Endothelial cell of umbilical vein (primary cell): ENCODE measurements at regions not wholly inside any gene's neighbourhood (a gene's known extent, or its start where the extent isn't known, plus 50 kb on each side); places are given as distances from the start of the nearest gene placed in this dataset.

Source experiments
- BruUV-seq: library from RNA; stranded (reverse); fragments of 400-500 nt; replicated peaks from 2 replicates; lab custom pipeline; 2021; lab: Mats Ljungman, UMichigan
- CTCF ChIA-PET: fragments of 300-600, 350-600 bp; sonication (Branson Sonifier 250); formaldehyde crosslinking; loops from one replicate; lab custom pipeline; 2021; ENCODE audit warnings: antibody characterized with exemption, inconsistent platforms; lab: Charles Lee
- POLR2A ChIA-PET: fragments of 300-600, 350-600 bp; sonication (Branson Sonifier 250); formaldehyde crosslinking; loops from one replicate; lab custom pipeline; 2021; ENCODE audit warnings: antibody characterized with exemption, inconsistent platforms; lab: Charles Lee
- DNase-seq: peaks from one replicate; pipeline ENCODE4 v3.0.0-alpha.2; 2011; ENCODE audit warnings: low read depth, low spot score
- FAIRE-seq: peaks from 2 replicates; lab custom pipeline; 2011; peaks lifted over from hg19 to GRCh38; lab: Jason Lieb, UNC
- H2AFZ ChIP-seq: 2 replicates; pipeline ENCODE4 v1.6.0; 2012; ENCODE audit warnings: low read depth, low read length, control low read depth, inconsistent platforms
- H3K27ac ChIP-seq: 2 replicates; pipeline ENCODE4 v1.5.1; 2011; ENCODE audit warnings: low read depth, mild to moderate bottlenecking, control low read depth, low read length, moderate library complexity; ENCODE audit not compliant: insufficient read depth
- H3K27me3 ChIP-seq, 2 experiments: 2 replicates each; pipeline versions ENCODE4 v1.6.0 to v1.6.1; 2011; ENCODE audit warnings: low read length in 2 of 2, mixed read lengths in 1 of 2; ENCODE audit not compliant: control insufficient read depth in 2 of 2, insufficient read depth in 2 of 2
- H3K36me3 ChIP-seq, 2 experiments: 2 replicates in 1 of 2; 3 replicates in 1 of 2; pipeline ENCODE4 v1.5.1; 2011; ENCODE audit warnings: low read length in 2 of 2, mild to moderate bottlenecking in 1 of 2, moderate library complexity in 1 of 2; ENCODE audit not compliant: control insufficient read depth in 2 of 2, insufficient read depth in 2 of 2; ENCODE audit errors: extremely low read depth in 1 of 2
- H3K4me1 ChIP-seq: 3 replicates; pipeline ENCODE4 v1.5.1; 2011; ENCODE audit warnings: mild to moderate bottlenecking, low read length; ENCODE audit not compliant: control insufficient read depth, insufficient read depth; ENCODE audit errors: extremely low read depth
- H3K4me2 ChIP-seq: 2 replicates; pipeline ENCODE4 v1.6.1; 2011; ENCODE audit warnings: low read length, control low read depth, mixed read lengths; ENCODE audit not compliant: insufficient read depth
- H3K4me3 ChIP-seq, 3 experiments: fragments of 200-600 bp in 1 of 3; sonication (generic), shearing (Covaris generic) in 1 of 3; replicated peaks in 1 of 3; 2 replicates each; pipeline ENCODE4 v1.5.1; 2011 to 2016; ENCODE audit warnings: control low read depth in 3 of 3, low read length in 3 of 3, mild to moderate bottlenecking in 2 of 3, inconsistent platforms in 1 of 3, low read depth in 1 of 3, moderate library complexity in 1 of 3; ENCODE audit not compliant: insufficient read depth in 1 of 3
- H3K79me2 ChIP-seq: 2 replicates; pipeline ENCODE4 v1.6.0; 2012; ENCODE audit warnings: low read length, inconsistent platforms; ENCODE audit not compliant: control insufficient read depth, insufficient read depth
- H3K9ac ChIP-seq: replicated peaks from 2 replicates; pipeline ENCODE3; 2011; ENCODE audit warnings: low read length, control low read depth; ENCODE audit not compliant: insufficient read depth; ENCODE audit errors: extremely low read depth
- H3K9me1 ChIP-seq: replicated peaks from 3 replicates; pipeline ENCODE4 v1.6.0; 2011; ENCODE audit warnings: mild to moderate bottlenecking, low read length; ENCODE audit not compliant: control insufficient read depth, insufficient read depth; ENCODE audit errors: extremely low read depth
- H3K9me3 ChIP-seq: replicated peaks from 2 replicates; pipeline ENCODE4 v1.5.1; 2012; ENCODE audit warnings: low read length, inconsistent platforms; ENCODE audit not compliant: control insufficient read depth, insufficient read depth
- H4K20me1 ChIP-seq: replicated peaks from 2 replicates; pipeline ENCODE3; 2011; ENCODE audit warnings: mild to moderate bottlenecking, low read length; ENCODE audit not compliant: control insufficient read depth, insufficient read depth; ENCODE audit errors: extremely low read depth
- CTCF ChIP-seq, 2 donors: IDR thresholded peaks; 1 replicate in 1 of 2; 2 replicates in 1 of 2; pipeline ENCODE4 v1.5.1; 2011; ENCODE audit warnings: low read length in 2 of 2, mild to moderate bottlenecking in 2 of 2, moderate library complexity in 2 of 2, control low read depth in 1 of 2, inconsistent platforms in 1 of 2, low read depth in 1 of 2; ENCODE audit not compliant: insufficient read depth in 1 of 2; ENCODE audit errors: extremely low read depth in 1 of 2
- EZH2 ChIP-seq: IDR thresholded peaks from 2 replicates; pipeline ENCODE4 v1.6.1; 2012; ENCODE audit warnings: borderline replicate concordance, low read depth, mild to moderate bottlenecking, moderate library complexity, low read length, inconsistent platforms; ENCODE audit not compliant: severe bottlenecking
- FOS ChIP-seq: IDR thresholded peaks from 2 replicates; pipeline ENCODE4 v1.6.1; 2011; ENCODE audit warnings: mild to moderate bottlenecking, low read length, moderate library complexity, borderline replicate concordance; ENCODE audit not compliant: insufficient read depth
- GATA2 ChIP-seq: IDR thresholded peaks from 2 replicates; pipeline ENCODE4 v1.7.0; 2011; ENCODE audit warnings: low read depth, mild to moderate bottlenecking, moderate library complexity, mixed read lengths, low read length; ENCODE audit not compliant: insufficient read length, insufficient read depth
- JUN ChIP-seq: IDR thresholded peaks from 2 replicates; pipeline ENCODE4 v1.6.1; 2011; ENCODE audit warnings: borderline replicate concordance, low read depth; ENCODE audit not compliant: insufficient read length, insufficient read depth
- MAX ChIP-seq: IDR thresholded peaks from 2 replicates; pipeline ENCODE4 v1.6.1; 2011; ENCODE audit not compliant: insufficient read depth, insufficient read length
- MYC ChIP-seq: IDR thresholded peaks from one replicate; pipeline ENCODE4 v1.6.1; 2011; ENCODE audit warnings: mild to moderate bottlenecking, low read depth, low read length
- POLR2A ChIP-seq: IDR thresholded peaks from 2 replicates; pipeline ENCODE4 v1.6.1; 2012; ENCODE audit warnings: low read depth, mild to moderate bottlenecking, control low read depth, low read length
- POLR2AphosphoS5 ChIP-seq: IDR thresholded peaks from 2 replicates; pipeline ENCODE4 v1.6.1; 2012; ENCODE audit warnings: low read depth, mild to moderate bottlenecking, control low read depth, low read length, moderate library complexity; ENCODE audit not compliant: insufficient read depth
- dilution Hi-C: fragments of 300-500 bp; cut with MboI; formaldehyde crosslinking; loops from one replicate; pipeline ENCODE4 v1.15.0; 2019; ENCODE audit warnings: low sequenced_read_pairs; ENCODE audit not compliant: extremely low pct_ligation_motif_present
- intact Hi-C: fragments of 100-400 bp; cut with micrococcal nuclease; formaldehyde crosslinking; loops from one replicate; pipeline ENCODE4 v1.10.0; 2022

- Histone ChIP-seq H3K79me2 (no peaks in the 10 kb centered on the region), H2AFZ (no peak overlapping the region), H3K4me1 (no peaks in the 10 kb centered on the region), H3K27ac (no peak overlapping the region), H3K27me3 (no peaks in the 10 kb centered on the region), H3K9me1 (no peaks in the 10 kb centered on the region), H3K9ac (no peak overlapping the region), H3K4me2 (no peak overlapping the region), H3K9me3 (no peaks in the 10 kb centered on the region), H3K4me3 (no peak overlapping the region), H4K20me1 (no peaks in the 10 kb centered on the region), H3K36me3 (no peaks in the 10 kb centered on the region)
- POLR2A ChIA-PET: no interaction called here
- dilution Hi-C loops: no loop called here
- DNase-seq (no peak), FAIRE-seq (no peak)
- TF ChIP-seq FOS (no peak), GATA2 (no peak), CTCF (IDR thresholded peaks at IDR 0.05; ENCODE audit: extremely low read depth in 1 of 2, insufficient read depth in 1 of 2, low read depth in 1 of 2, low read length in 2 of 2) (no peak), MAX (no peak), POLR2A (no peak), JUN (no peak), POLR2AphosphoS5 (no peak), EZH2 (no peak), MYC (no peak)
- no TSS peak for BruUV-seq
- CTCF ChIA-PET: interaction anchor here (1.2 kb wide), 1 partner anchor 185 kb away, joined by 4 read pairs; no protein-coding TSS in a partner anchor
- intact Hi-C loops: loop anchor here (10.0 kb wide), 1 partner anchor 172 kb away; no protein-coding TSS in a partner anchor
Measured at GRCh38 chr6:76867182-76867581, 596.1 kb downstream of the HTR1B start.
